HUDEP-2 (cell line): ENCODE measurements at regions not wholly inside any gene's neighbourhood (a gene's known extent, or its start where the extent isn't known, plus 50 kb on each side); places are given as distances from the start of the nearest gene placed in this dataset.
"Not testable (repeated sequence)": the region's sequence is repeated elsewhere in the genome, so short reads cannot be mapped to it uniquely, and the experiment has no call there.

Source experiments
- DNase-seq, 76 experiments: peaks; one replicate each; lab custom pipeline; 2025; ENCODE audit not compliant: unreplicated experiment in 76 of 76; lab: John Stamatoyannopoulos, UW

DNA sequence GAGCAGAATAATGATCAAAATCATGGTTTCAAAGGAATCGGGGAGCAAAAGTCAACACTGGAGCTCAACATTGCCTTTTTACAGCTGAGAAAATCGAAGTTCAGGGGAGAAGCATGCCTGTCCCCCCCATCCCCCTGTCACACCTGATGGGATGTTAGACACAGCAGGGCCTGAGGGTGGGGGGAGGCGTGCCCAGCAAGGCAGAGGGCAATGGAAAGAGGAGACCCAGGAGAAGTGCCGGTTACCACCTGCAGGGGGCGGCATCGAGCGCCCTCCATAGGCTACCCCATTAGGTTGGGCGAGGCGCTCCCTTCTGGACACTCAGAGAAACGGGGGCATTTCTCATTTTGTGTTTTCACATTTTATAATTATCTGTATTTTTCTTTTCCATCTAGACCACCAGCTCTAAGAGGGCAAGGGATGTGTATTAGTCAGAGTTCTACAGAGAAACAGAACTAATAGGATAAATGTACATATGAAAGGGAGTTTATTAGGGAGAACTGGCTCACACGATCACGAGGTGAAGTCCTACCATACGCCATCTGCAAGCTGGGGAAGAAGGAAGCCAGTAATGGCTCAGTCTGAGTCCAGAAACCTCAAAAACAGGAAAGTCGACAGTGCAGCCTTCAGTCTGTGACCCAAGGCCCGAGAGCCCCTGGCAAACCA lies 271.3 kb downstream of the LRATD1 start:
- peak in 68 of 76 experiments; percentile 3 to 82 (median 53) for DNase-seq

- not testable (repeated sequence) for DNase-seq
These were observed 271.9 kb downstream of the LRATD1 start for GRCh38 chr2:14904378-14904777.

DNA sequence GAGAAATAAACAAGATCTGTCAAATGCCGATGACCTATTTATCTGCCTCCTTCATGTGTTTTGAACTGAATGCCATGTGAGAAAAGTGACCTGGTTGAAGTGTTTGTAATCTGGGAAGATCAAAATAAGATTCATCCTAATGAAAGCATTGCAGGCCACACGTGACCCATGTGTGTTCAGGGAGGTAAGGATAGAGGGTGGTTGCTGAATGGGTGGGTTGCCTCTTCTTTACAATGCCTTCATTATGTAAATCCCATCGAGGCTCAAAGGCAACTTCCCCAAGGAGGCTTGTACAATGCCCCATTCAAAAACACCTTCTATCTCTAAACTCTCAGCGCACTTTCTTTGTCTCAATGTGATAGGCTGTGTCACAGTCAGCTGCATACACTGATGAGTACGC lies 273.1 kb downstream of the LRATD1 start:
- DNase-seq = no peak

DNA sequence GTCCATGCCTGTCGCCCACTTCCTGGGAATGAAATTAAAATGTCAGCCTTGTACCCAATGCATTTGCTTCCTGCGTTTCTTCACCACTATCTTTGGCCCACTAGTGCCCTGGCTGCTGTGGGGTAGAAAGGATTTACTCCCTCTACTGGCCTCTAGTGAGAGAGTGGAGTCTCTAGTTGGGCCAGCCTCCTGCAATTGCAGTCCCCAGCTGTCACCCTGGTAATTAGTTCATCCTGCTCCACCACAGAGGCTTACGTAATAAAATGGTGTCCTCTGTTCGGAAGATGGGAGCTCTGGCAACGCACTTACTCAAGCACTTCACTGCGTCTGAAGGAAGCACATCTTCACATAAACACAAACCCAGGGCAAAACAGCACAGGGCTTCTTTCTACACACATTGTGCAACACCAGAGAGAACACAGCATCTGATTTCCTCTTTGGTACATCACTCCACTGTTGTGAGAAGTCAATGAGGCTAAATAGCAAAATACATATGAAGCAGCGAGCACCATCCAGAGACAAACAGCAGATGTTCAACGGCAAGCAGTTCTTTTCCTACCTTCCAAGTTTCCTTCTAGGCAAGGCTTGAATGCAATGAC lies 274.6 kb downstream of the LRATD1 start:
- peak in 4 of 76 experiments; percentile 1 to 17 (median 7) for DNase-seq

DNA sequence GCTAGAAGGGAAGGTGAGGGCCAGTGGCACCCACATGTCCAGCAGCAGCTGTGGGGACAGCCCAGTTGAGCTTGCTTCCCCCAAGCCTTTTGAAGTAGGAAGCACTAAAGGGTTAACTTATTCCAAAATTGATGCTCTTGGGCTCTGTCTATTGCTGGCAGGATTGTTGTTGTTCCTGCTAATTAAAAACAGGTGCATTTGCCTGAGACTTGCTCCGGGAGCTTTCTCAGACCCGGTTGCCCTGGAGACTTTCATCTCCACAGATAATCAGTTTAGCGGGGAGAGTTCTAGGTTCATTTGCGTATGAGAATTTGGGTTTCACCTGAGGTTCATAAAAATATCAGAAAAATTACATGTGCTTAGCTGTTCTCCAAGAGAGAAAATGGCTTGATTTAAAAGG lies 277.3 kb downstream of the LRATD1 start:
- DNase-seq = no peak

DNA sequence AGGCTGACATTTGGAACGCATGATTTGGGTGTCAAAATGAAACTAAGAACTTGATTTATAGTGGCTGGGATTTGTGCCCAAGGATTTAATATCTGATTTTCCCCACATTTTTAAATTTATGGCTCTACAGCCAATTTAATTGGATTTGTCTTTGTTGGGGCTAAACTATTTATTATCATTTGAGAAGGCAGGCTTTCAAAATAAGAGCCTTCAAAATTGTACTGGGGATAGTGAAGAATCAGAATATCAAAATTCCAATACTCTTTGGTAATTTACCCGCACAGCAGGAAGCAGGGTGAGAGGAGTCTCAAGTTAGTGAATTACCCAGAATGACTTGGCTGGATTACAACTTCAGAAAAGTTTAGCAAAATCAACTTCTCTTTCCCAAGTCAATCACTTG lies 278.1 kb downstream of the LRATD1 start:
- no peak for DNase-seq

DNA sequence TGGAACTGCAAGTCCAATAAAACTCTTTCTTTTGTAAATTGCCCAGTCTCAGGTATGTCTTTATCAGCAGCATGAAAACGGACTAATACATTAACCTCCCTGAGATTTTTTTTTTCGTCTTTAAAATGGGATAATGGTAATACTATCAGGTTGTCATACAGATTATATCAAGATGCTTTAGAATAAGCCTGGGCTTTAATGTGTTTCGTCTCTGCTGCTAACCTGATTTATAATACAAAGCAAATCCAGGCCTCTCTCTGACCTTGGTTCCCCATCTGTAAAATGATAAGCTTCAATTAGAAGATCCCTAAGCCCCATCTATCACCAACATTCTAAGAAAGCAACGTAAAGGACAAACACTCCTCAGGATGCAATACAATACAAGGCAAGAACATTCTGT lies 283.5 kb downstream of the LRATD1 start:
- no peak for DNase-seq

- no peak for DNase-seq
These were observed 291.5 kb downstream of the LRATD1 start for GRCh38 chr2:14923820-14924580.

DNA sequence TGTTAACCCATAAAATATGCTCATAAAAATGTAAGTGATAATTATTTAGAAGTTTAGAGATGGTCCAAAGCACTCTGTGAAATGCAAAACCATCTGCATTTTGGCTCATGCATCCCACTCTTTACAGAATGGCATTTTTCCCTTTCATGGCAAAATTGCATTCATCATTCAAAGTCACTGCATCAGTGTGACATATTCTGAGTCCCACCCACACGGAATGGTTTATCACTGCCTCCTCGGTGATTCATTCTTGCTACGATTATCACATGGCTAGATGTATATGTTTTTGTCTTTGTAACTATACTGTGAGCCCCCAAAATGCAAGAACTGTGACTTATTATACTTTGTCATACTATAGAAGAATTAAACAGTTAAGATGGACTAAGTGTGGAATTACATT lies 293.0 kb downstream of the LRATD1 start:
- no peak for DNase-seq

DNA sequence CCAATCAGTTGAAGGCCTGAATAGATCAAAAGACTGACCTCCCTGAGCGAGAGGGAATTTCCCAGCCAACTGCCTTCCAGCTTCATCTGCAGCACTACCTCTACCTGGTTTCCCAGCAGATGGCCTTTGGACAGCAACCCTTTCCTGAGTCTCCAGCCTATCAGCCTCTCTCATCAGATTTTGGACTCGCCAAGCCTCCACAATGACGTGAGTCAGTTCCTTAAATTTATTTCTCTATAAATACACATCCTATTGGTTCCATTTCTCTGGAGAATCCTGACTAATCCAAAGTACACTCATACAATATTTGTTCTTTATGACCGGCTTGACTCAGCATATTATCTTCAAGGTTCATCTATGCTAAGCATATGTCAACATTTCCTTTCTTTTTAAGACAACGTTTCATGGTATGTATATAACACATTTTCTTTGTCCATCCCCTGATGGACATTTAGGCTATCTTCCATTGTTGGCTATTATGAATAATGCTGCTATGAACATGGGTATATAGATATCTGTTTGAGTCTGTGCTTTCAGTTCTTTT lies 294.6 kb downstream of the LRATD1 start:
- no peak for DNase-seq

GRCh38 chr2:14928056-14928455 lies 295.5 kb downstream of the LRATD1 start:
- DNase-seq = no peak

GRCh38 chr2:14930441-14930840 lies 297.9 kb downstream of the LRATD1 start:
- no peak for DNase-seq

- DNase-seq = no peak
These were observed 299.8 kb downstream of the LRATD1 start for GRCh38 chr2:14932285-14932684.

- no peak for DNase-seq
These were observed 301.2 kb downstream of the LRATD1 start for GRCh38 chr2:14933753-14934152.

DNA sequence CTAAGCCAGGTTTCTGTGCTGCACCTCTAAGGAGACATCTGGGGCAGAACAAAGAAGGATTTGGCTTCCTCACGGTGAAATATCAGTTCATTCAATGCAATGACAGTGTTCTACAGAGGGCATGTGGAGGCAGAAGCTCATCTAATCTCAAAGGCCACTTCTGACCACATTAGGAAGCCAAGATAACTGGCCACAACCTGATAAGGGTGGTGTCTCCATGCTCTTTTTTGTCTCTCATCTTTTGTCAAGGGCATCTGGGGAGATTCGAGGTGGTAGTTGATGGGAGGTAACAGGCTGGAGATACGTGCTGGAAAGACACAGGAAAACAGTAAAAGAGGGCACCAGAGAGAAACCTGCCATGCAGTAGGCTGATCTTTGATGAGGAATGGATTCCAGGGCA lies 303.9 kb downstream of the LRATD1 start:
- DNase-seq = peak in 59 of 76 experiments; percentile 2 to 77 (median 39)

GRCh38 chr2:14937336-14937735 lies 304.8 kb downstream of the LRATD1 start:
- no peak for DNase-seq

DNA sequence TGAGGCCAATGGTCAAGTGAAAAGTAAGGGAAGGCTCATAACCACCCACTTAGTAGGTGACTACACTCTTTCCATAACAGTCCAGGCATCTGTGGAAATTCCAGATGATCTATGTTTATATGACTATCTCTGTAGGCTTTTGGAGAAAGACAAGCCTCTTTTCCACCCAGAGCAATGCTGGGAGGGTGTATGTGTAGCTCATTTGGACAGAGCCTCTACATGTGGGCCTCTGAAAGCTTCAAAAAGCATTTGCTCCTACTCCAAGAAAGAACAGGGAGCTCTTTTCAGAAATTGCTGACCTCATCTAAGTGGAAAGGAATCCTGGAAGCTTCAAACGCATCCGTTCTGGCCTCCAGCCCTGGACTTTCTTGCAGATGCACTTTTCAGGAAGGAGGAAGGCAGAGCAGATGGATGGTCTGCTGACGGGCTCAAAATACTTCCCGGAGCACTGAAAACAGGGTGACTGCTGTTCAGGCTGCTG lies 308.7 kb downstream of the LRATD1 start:
- DNase-seq = no peak

GRCh38 chr2:14942987-14943386 lies 310.5 kb downstream of the LRATD1 start:
- no peak for DNase-seq

GRCh38 chr2:14944562-14945346 lies 312.2 kb downstream of the LRATD1 start:
- peak in 37 of 76 experiments; percentile 1 to 51 (median 13) for DNase-seq

DNA sequence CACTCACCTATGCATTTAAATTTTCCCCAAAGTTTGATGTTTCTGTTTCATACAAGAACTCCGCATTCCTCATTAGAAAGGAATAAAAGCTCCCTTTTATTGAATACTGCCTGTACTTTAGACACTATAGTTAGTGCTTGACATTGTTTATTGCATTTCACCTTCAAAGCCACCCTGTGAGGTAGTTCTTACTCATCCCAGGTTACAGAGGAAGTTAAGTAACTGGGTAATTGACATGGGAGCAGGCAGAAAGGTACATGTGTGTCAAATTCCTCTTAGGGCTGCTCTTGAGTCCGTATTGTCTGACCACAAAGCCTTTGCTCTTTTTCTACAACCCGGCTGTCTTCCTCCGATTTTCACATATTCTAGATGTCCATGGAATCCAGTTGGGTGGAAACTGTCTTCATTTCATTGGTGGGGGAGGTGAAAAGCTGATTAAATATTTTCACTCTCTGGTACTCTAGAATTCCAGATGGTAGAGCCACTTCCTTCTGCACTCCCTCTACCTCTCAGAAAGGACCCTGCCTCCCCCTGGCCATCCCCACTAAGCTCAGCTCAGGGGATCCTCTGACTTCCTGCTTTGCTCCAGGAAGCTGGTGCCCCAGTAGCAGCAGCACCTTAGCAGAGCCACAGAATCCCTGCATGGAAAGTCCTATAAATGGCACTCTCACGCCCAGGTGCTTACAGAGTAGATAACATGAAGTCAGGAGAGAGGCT lies 319.2 kb downstream of the LRATD1 start:
- DNase-seq = no peak
